Stomach (tissue), 8 donors: ENCODE measurements at regions not wholly inside any gene's neighbourhood (a gene's known extent, or its start where the extent isn't known, plus 50 kb on each side); places are given as distances from the start of the nearest gene placed in this dataset.

ENCODE experiments used
- DNase-seq, 2 donors: peaks; one replicate each; pipeline versions ENCODE4 v3.0.0 to v3.0.0-alpha.2; 2013 to 2019
- H3K27ac ChIP-seq, 5 donors: fragments of 200-600 bp in 4 of 5; sonication (generic) in 4 of 5; one replicate each; pipeline ENCODE4 v1.5.1; 2013 to 2019; ENCODE audit warnings: mild to moderate bottlenecking in 1 of 5, moderate library complexity in 1 of 5
- H3K27me3 ChIP-seq, 3 donors: fragments of 200-600 bp; sonication (generic); one replicate each; pipeline ENCODE4 v1.5.1; 2017 to 2019; ENCODE audit warnings: mixed run types in 1 of 3
- H3K36me3 ChIP-seq, 4 donors: fragments of 200-600 bp; sonication (generic); 1 replicate in 3 of 4; 2 replicates in 1 of 4; pipeline ENCODE4 v1.5.1; 2016 to 2019
- H3K4me1 ChIP-seq, 4 donors: fragments of 200-600 bp; sonication (generic); one replicate each; pipeline ENCODE4 v1.5.1; 2016 to 2019
- H3K4me3 ChIP-seq, 4 donors: fragments of 200-600 bp; sonication (generic) in 3 of 4; one replicate each; pipeline ENCODE4 v1.5.1; 2016 to 2019; ENCODE audit warnings: mild to moderate bottlenecking in 1 of 4
- H3K9me3 ChIP-seq, 4 donors: fragments of 200-600 bp; sonication (generic); one replicate each; pipeline ENCODE4 v1.5.1; 2016 to 2019
- CTCF ChIP-seq, 7 experiments: fragments of 450-650 bp in 4 of 7; fragments of 200-600 bp in 3 of 7; sonication (generic) in 3 of 7; IDR thresholded peaks; one replicate each; pipeline ENCODE4 v1.5.1; 2016 to 2019; ENCODE audit warnings: antibody characterized with exemption in 7 of 7, control low read depth in 2 of 7, mild to moderate bottlenecking in 1 of 7
- EP300 ChIP-seq: sonication (generic); formaldehyde crosslinking; IDR thresholded peaks from one replicate; pipeline ENCODE4 v1.6.1; 2017; ENCODE audit warnings: antibody characterized with exemption
- POLR2A ChIP-seq, 4 donors: fragments of 450-650 bp; IDR thresholded peaks; one replicate each; pipeline ENCODE4 v1.6.1; 2016; ENCODE audit warnings: antibody characterized with exemption in 4 of 4, control low read depth in 2 of 4, mild to moderate bottlenecking in 1 of 4, moderate library complexity in 1 of 4
- POLR2AphosphoS5 ChIP-seq, 3 donors: sonication (generic); formaldehyde crosslinking; IDR thresholded peaks; one replicate each; pipeline ENCODE4 v1.6.1; 2016; ENCODE audit warnings: antibody characterized with exemption in 3 of 3
- WGBS, 5 donors: extraction: QIAGEN DNeasy Blood & Tissue Kit in 3 of 5; methylation state at CpG; one replicate each; pipeline versions ENCODE4 v1.1.5 to v1.1.7; 2013 to 2018; 5-methylcytosine and 5-hydroxymethylcytosine counted together
- intact Hi-C: fragments of 100-400 bp; cut with DNase I; formaldehyde crosslinking; loops from one replicate; pipeline ENCODE4 v1.15.1; 2023; ENCODE audit warnings: low total_unique reads
- donor health status: healthy with polysubstance abuse.
- donor health status: Bipolar disorder and iron deficiency.
- donor health status: healthy.

- TF ChIP-seq EP300: no peak
- TF ChIP-seq CTCF (IDR thresholded peaks at IDR 0.05): no peak
- no peak for TF ChIP-seq POLR2AphosphoS5 (IDR thresholded peaks at IDR 0.05)
- no peak for TF ChIP-seq POLR2A (IDR thresholded peaks at IDR 0.05)
- no peak overlapping the region for H3K4me3 ChIP-seq
- DNase-seq: peak in 1 of 2 donors; percentile 44
- H3K27ac ChIP-seq: no peak overlapping the region
- no peaks in the 10 kb centered on the region for H3K36me3 ChIP-seq
- WGBS, 5 donors: 37 to 52% (median 47%) methylated on average over 2 of the region's 2 CpGs
- intact Hi-C loops: no loop called here
- H3K4me1 ChIP-seq: no peaks in the 10 kb centered on the region
- no peaks in the 10 kb centered on the region for H3K9me3 ChIP-seq
- H3K27me3 ChIP-seq: no peaks in the 10 kb centered on the region
Observed at GRCh38 chr15:95446854-95447253, 883.6 kb upstream of the NR2F2 start.

GRCh38 chr15:95447486-95447885, 883.0 kb upstream of the NR2F2 start:
- 84 to 95% (median 85%) methylated on average over 4 of the region's 4 CpGs for WGBS, 5 donors
- peak in 1 of 2 donors; percentile 36 for DNase-seq
- intact Hi-C loops: no loop called here

GRCh38 chr15:95448531-95449229, 881.8 kb upstream of the NR2F2 start:
- Histone ChIP-seq H3K9me3 (no peaks in the 10 kb centered on the region), H3K27me3 (no peaks in the 10 kb centered on the region), H3K36me3 (no peaks in the 10 kb centered on the region), H3K27ac (no peak overlapping the region), H3K4me1 (no peaks in the 10 kb centered on the region), H3K4me3 (no peak overlapping the region)
- WGBS, 5 donors: 78 to 96% (median 92%) methylated on average over 2 of the region's 2 CpGs
- no peak for TF ChIP-seq EP300
- no peak for TF ChIP-seq CTCF (IDR thresholded peaks at IDR 0.05)
- no peak for TF ChIP-seq POLR2A (IDR thresholded peaks at IDR 0.05)
- no peak for TF ChIP-seq POLR2AphosphoS5 (IDR thresholded peaks at IDR 0.05)
- DNase-seq: no peak
- intact Hi-C loops: no loop called here

More at GRCh38 chr15:95447486-95447885, 883.0 kb upstream of the NR2F2 start:
- Histone ChIP-seq H3K4me1 (no peaks in the 10 kb centered on the region), H3K36me3 (no peaks in the 10 kb centered on the region), H3K9me3 (no peaks in the 10 kb centered on the region), H3K27me3 (no peaks in the 10 kb centered on the region), H3K27ac (no peak overlapping the region), H3K4me3 (no peak overlapping the region)
- TF ChIP-seq POLR2AphosphoS5 (IDR thresholded peaks at IDR 0.05) (no peak), POLR2A (IDR thresholded peaks at IDR 0.05) (no peak), EP300 (no peak), CTCF (IDR thresholded peaks at IDR 0.05) (no peak)

- 83 to 94% (median 90%) methylated on average over 2 of the region's 2 CpGs for WGBS, 5 donors
- Histone ChIP-seq H3K9me3 (no peaks in the 10 kb centered on the region), H3K36me3 (no peaks in the 10 kb centered on the region), H3K27ac (no peak overlapping the region), H3K27me3 (no peaks in the 10 kb centered on the region), H3K4me3 (no peak overlapping the region), H3K4me1 (no peaks in the 10 kb centered on the region)
- DNase-seq: no peak
- intact Hi-C loops: no loop called here
- TF ChIP-seq CTCF (IDR thresholded peaks at IDR 0.05): no peak
- TF ChIP-seq EP300: no peak
- TF ChIP-seq POLR2AphosphoS5 (IDR thresholded peaks at IDR 0.05): no peak
- TF ChIP-seq POLR2A (IDR thresholded peaks at IDR 0.05): no peak
Observed at GRCh38 chr15:95449230-95449628, 881.3 kb upstream of the NR2F2 start.
